ENCODE measurements at regions not wholly inside any gene's neighbourhood (a gene's known extent, or its start where the extent isn't known, plus 50 kb on each side); places are given as distances from the start of the nearest gene placed in this dataset.

DNA sequence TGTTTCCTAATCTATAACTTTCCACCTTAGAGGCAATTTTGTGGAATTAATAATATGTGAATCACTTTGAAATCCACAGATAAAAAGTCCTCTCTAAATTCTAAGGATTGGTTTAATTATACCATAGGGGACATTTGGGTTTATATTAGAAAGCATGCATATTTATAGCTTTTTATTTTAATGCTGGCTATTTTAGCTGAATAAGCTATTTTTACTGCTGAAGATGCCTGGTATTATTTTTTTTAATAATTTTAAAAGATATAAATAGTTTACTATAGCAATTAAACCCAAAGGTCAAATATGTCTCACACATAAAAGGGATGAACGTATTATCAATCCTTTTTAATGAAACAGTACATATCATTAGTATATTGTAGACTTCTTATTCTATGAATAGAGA lies 415.4 kb downstream of the MAGEB5 start:
- Histone ChIP-seq H3K36me3 (ENCODE audit: insufficient read depth) (no peaks in the 10 kb centered on the region), H3K27ac (ENCODE audit: low read depth) (no peak overlapping the region), H3F3A (replicated peaks; ENCODE audit: low read depth) (no peaks in the 10 kb centered on the region), H2AFZ (no peak overlapping the region), H3K4me3 (no peak overlapping the region), H3K79me2 (replicated peaks; ENCODE audit: insufficient read depth) (no peaks in the 10 kb centered on the region), H3K4me1 (ENCODE audit: insufficient read depth) (no peaks in the 10 kb centered on the region), H3K27me3 (ENCODE audit: insufficient read depth) (no peaks in the 10 kb centered on the region), H3K4me2 (no peak overlapping the region), H3K9me2 (ENCODE audit: insufficient read depth) (no peaks in the 10 kb centered on the region), H4K20me1 (replicated peaks; ENCODE audit: insufficient read depth) (no peaks in the 10 kb centered on the region)
- Mint-ChIP-seq H3K27ac (no peak overlapping the region), H3K4me1 (no peaks in the 10 kb centered on the region), H3K9me3 (no peaks in the 10 kb centered on the region; the same call in 1 of the 3 replicates), H3K4me3 (no peak overlapping the region), H3K27me3 (ENCODE audit: insufficient read depth, low read depth, poor library complexity) (no peaks in the 10 kb centered on the region), H3K36me3 (ENCODE audit: low read depth) (no peaks in the 10 kb centered on the region; the same call in 2 of the 3 replicates)
- ATAC-seq, result no peak
- DNase-seq (ENCODE audit: low spot score), result no peak
- TF ChIP-seq ZNF331 (CRISPR knock-in tag; IDR thresholded peaks at IDR 0.05; ENCODE audit: low read depth) (no peak), EZH2phosphoT487 (IDR thresholded peaks at IDR 0.05; ENCODE audit: unreplicated experiment) (no peak), CREB1 (CRISPR knock-in tag; IDR thresholded peaks at IDR 0.05; ENCODE audit: low read depth) (no peak), JUNB (IDR thresholded peaks at IDR 0.05; ENCODE audit: unreplicated experiment) (no peak), ZNF114 (CRISPR knock-in tag; IDR thresholded peaks at IDR 0.05) (no peak), NANOG (IDR thresholded peaks at IDR 0.05; ENCODE audit: borderline replicate concordance) (no peak), STAT1 (IDR thresholded peaks at IDR 0.05; ENCODE audit: unreplicated experiment) (no peak), EZH2 (IDR thresholded peaks at IDR 0.05; ENCODE audit: low read depth, unreplicated experiment) (no peak)
- TF ChIP-seq, protein P1, sequence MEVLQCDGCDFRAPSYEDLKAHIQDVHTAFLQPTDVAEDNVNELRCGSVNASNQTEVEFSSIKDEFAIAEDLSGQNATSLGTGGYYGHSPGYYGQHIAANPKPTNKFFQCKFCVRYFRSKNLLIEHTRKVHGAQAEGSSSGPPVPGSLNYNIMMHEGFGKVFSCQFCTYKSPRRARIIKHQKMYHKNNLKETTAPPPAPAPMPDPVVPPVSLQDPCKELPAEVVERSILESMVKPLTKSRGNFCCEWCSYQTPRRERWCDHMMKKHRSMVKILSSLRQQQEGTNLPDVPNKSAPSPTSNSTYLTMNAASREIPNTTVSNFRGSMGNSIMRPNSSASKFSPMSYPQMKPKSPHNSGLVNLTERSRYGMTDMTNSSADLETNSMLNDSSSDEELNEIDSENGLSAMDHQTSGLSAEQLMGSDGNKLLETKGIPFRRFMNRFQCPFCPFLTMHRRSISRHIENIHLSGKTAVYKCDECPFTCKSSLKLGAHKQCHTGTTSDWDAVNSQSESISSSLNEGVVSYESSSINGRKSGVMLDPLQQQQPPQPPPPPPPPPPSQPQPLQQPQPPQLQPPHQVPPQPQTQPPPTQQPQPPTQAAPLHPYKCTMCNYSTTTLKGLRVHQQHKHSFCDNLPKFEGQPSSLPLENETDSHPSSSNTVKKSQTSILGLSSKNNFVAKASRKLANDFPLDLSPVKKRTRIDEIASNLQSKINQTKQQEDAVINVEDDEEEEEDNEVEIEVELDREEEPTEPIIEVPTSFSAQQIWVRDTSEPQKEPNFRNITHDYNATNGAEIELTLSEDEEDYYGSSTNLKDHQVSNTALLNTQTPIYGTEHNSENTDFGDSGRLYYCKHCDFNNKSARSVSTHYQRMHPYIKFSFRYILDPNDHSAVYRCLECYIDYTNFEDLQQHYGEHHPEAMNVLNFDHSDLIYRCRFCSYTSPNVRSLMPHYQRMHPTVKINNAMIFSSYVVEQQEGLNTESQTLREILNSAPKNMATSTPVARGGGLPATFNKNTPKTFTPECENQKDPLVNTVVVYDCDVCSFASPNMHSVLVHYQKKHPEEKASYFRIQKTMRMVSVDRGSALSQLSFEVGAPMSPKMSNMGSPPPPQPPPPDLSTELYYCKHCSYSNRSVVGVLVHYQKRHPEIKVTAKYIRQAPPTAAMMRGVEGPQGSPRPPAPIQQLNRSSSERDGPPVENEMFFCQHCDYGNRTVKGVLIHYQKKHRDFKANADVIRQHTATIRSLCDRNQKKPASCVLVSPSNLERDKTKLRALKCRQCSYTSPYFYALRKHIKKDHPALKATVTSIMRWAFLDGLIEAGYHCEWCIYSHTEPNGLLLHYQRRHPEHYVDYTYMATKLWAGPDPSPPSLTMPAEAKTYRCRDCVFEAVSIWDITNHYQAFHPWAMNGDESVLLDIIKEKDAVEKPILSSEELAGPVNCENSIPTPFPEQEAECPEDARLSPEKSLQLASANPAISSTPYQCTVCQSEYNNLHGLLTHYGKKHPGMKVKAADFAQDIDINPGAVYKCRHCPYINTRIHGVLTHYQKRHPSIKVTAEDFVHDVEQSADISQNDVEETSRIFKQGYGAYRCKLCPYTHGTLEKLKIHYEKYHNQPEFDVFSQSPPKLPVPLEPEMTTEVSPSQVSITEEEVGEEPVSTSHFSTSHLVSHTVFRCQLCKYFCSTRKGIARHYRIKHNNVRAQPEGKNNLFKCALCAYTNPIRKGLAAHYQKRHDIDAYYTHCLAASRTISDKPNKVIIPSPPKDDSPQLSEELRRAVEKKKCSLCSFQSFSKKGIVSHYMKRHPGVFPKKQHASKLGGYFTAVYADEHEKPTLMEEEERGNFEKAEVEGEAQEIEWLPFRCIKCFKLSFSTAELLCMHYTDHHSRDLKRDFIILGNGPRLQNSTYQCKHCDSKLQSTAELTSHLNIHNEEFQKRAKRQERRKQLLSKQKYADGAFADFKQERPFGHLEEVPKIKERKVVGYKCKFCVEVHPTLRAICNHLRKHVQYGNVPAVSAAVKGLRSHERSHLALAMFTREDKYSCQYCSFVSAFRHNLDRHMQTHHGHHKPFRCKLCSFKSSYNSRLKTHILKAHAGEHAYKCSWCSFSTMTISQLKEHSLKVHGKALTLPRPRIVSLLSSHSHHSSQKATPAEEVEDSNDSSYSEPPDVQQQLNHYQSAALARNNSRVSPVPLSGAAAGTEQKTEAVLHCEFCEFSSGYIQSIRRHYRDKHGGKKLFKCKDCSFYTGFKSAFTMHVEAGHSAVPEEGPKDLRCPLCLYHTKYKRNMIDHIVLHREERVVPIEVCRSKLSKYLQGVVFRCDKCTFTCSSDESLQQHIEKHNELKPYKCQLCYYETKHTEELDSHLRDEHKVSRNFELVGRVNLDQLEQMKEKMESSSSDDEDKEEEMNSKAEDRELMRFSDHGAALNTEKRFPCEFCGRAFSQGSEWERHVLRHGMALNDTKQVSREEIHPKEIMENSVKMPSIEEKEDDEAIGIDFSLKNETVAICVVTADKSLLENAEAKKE (CRISPR knock-in tag; IDR thresholded peaks at IDR 0.05), result no peak
- TF ChIP-seq, protein P2, sequence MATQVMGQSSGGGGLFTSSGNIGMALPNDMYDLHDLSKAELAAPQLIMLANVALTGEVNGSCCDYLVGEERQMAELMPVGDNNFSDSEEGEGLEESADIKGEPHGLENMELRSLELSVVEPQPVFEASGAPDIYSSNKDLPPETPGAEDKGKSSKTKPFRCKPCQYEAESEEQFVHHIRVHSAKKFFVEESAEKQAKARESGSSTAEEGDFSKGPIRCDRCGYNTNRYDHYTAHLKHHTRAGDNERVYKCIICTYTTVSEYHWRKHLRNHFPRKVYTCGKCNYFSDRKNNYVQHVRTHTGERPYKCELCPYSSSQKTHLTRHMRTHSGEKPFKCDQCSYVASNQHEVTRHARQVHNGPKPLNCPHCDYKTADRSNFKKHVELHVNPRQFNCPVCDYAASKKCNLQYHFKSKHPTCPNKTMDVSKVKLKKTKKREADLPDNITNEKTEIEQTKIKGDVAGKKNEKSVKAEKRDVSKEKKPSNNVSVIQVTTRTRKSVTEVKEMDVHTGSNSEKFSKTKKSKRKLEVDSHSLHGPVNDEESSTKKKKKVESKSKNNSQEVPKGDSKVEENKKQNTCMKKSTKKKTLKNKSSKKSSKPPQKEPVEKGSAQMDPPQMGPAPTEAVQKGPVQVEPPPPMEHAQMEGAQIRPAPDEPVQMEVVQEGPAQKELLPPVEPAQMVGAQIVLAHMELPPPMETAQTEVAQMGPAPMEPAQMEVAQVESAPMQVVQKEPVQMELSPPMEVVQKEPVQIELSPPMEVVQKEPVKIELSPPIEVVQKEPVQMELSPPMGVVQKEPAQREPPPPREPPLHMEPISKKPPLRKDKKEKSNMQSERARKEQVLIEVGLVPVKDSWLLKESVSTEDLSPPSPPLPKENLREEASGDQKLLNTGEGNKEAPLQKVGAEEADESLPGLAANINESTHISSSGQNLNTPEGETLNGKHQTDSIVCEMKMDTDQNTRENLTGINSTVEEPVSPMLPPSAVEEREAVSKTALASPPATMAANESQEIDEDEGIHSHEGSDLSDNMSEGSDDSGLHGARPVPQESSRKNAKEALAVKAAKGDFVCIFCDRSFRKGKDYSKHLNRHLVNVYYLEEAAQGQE (IDR thresholded peaks at IDR 0.05; ENCODE audit: unreplicated experiment), result no peak
- TF ChIP-seq, protein P3, sequence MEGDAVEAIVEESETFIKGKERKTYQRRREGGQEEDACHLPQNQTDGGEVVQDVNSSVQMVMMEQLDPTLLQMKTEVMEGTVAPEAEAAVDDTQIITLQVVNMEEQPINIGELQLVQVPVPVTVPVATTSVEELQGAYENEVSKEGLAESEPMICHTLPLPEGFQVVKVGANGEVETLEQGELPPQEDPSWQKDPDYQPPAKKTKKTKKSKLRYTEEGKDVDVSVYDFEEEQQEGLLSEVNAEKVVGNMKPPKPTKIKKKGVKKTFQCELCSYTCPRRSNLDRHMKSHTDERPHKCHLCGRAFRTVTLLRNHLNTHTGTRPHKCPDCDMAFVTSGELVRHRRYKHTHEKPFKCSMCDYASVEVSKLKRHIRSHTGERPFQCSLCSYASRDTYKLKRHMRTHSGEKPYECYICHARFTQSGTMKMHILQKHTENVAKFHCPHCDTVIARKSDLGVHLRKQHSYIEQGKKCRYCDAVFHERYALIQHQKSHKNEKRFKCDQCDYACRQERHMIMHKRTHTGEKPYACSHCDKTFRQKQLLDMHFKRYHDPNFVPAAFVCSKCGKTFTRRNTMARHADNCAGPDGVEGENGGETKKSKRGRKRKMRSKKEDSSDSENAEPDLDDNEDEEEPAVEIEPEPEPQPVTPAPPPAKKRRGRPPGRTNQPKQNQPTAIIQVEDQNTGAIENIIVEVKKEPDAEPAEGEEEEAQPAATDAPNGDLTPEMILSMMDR (conservative IDR thresholded peaks at IDR 0.05; ENCODE audit: low read depth in 2 of 2), result no peak
- TF ChIP-seq, protein P4, sequence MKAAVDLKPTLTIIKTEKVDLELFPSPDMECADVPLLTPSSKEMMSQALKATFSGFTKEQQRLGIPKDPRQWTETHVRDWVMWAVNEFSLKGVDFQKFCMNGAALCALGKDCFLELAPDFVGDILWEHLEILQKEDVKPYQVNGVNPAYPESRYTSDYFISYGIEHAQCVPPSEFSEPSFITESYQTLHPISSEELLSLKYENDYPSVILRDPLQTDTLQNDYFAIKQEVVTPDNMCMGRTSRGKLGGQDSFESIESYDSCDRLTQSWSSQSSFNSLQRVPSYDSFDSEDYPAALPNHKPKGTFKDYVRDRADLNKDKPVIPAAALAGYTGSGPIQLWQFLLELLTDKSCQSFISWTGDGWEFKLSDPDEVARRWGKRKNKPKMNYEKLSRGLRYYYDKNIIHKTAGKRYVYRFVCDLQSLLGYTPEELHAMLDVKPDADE (IDR thresholded peaks at IDR 0.05), result no peak

Data from GM23338 (cell line).